ENCODE measurements at regions not wholly inside any gene's neighbourhood (a gene's known extent, or its start where the extent isn't known, plus 50 kb on each side); places are given as distances from the start of the nearest gene placed in this dataset.

GRCh38 chr1:181310560-181310959 lies 172.8 kb upstream of the CACNA1E start:
- TF ChIP-seq, protein P1, sequence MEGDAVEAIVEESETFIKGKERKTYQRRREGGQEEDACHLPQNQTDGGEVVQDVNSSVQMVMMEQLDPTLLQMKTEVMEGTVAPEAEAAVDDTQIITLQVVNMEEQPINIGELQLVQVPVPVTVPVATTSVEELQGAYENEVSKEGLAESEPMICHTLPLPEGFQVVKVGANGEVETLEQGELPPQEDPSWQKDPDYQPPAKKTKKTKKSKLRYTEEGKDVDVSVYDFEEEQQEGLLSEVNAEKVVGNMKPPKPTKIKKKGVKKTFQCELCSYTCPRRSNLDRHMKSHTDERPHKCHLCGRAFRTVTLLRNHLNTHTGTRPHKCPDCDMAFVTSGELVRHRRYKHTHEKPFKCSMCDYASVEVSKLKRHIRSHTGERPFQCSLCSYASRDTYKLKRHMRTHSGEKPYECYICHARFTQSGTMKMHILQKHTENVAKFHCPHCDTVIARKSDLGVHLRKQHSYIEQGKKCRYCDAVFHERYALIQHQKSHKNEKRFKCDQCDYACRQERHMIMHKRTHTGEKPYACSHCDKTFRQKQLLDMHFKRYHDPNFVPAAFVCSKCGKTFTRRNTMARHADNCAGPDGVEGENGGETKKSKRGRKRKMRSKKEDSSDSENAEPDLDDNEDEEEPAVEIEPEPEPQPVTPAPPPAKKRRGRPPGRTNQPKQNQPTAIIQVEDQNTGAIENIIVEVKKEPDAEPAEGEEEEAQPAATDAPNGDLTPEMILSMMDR (IDR thresholded peaks at IDR 0.05; ENCODE audit: borderline replicate concordance, control extremely low read depth, extremely low read depth, insufficient read depth, missing control alignments) = no peak
- in situ Hi-C loops (cut with MboI; ENCODE audit: low sequenced_read_pairs, unreplicated experiment) = no loop called here
- no peak for DNase-seq (ENCODE audit: low spot score)

GRCh38 chr1:181312946-181313345 lies 170.4 kb upstream of the CACNA1E start:
- no peak for DNase-seq (ENCODE audit: low spot score)
- TF ChIP-seq, protein P1 (IDR thresholded peaks at IDR 0.05; ENCODE audit: borderline replicate concordance, control extremely low read depth, extremely low read depth, insufficient read depth, missing control alignments) = no peak

DNA sequence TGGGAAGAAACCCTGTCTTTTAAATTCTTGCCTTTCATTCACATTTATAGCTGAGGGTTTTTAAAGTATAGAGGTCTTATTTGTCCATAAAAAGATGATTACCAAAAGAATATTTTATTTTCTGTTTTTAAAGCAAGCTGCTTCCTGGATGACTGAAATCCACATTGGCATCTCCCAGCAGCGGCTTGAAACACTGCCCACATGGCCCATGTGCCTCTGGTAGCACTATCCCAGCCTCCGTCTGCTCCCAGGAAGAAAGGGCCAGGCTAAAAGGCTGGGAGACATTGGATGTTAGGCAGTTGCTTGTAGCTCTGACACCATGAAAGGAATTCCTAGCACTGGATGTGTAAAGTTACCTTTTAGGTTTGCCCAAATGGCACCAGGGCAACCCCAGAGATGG lies 169.9 kb upstream of the CACNA1E start:
- TF ChIP-seq, protein P1 (IDR thresholded peaks at IDR 0.05; ENCODE audit: borderline replicate concordance, control extremely low read depth, extremely low read depth, insufficient read depth, missing control alignments) = no peak
- in situ Hi-C loops (cut with MboI; ENCODE audit: low sequenced_read_pairs, unreplicated experiment) = no loop called here
- no peak for DNase-seq (ENCODE audit: low spot score)

More at GRCh38 chr1:181312946-181313345, 170.4 kb upstream of the CACNA1E start:
- in situ Hi-C loops (cut with MboI; ENCODE audit: low sequenced_read_pairs, unreplicated experiment) = no loop called here

GRCh38 chr1:181314010-181314409 lies 169.3 kb upstream of the CACNA1E start:
- no peak for DNase-seq (ENCODE audit: low spot score)
- in situ Hi-C loops (cut with MboI; ENCODE audit: low sequenced_read_pairs, unreplicated experiment) = no loop called here
- TF ChIP-seq, protein P1 (IDR thresholded peaks at IDR 0.05; ENCODE audit: borderline replicate concordance, control extremely low read depth, extremely low read depth, insufficient read depth, missing control alignments) = no peak

DNA sequence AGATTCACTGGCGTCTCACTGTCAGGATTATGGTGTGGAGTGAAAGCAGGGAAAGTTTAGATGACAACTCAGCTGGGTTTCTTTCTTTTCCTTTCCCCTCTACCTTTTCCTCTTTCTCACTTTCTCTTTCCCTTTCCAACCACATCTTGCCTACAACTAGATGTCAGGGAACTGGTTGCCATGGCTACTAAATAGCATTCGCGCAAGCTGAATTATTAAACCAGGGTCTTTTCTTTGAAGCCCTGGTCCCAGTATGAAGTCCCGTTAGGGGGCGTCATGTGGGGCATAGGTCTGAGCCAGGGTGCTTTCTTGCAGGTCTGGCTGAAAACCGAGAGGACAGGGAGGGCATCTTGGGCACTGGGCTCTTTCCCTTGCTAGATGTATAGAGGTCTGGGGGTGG lies 168.4 kb upstream of the CACNA1E start:
- DNase-seq (ENCODE audit: low spot score) = no peak
- TF ChIP-seq, protein P1 (IDR thresholded peaks at IDR 0.05; ENCODE audit: borderline replicate concordance, control extremely low read depth, extremely low read depth, insufficient read depth, missing control alignments) = no peak
- in situ Hi-C loops (cut with MboI; ENCODE audit: low sequenced_read_pairs, unreplicated experiment) = no loop called here

GRCh38 chr1:181317261-181317930 lies 165.9 kb upstream of the CACNA1E start:
- no peak for DNase-seq (ENCODE audit: low spot score)
- in situ Hi-C loops (cut with MboI; ENCODE audit: low sequenced_read_pairs, unreplicated experiment) = no loop called here
- TF ChIP-seq, protein P1 (IDR thresholded peaks at IDR 0.05; ENCODE audit: borderline replicate concordance, control extremely low read depth, extremely low read depth, insufficient read depth, missing control alignments) = no peak

Measured in GM13976 (cell line).